ENCODE measurements at regions not wholly inside any gene's neighbourhood (a gene's known extent, or its start where the extent isn't known, plus 50 kb on each side); places are given as distances from the start of the nearest gene placed in this dataset.

DNA sequence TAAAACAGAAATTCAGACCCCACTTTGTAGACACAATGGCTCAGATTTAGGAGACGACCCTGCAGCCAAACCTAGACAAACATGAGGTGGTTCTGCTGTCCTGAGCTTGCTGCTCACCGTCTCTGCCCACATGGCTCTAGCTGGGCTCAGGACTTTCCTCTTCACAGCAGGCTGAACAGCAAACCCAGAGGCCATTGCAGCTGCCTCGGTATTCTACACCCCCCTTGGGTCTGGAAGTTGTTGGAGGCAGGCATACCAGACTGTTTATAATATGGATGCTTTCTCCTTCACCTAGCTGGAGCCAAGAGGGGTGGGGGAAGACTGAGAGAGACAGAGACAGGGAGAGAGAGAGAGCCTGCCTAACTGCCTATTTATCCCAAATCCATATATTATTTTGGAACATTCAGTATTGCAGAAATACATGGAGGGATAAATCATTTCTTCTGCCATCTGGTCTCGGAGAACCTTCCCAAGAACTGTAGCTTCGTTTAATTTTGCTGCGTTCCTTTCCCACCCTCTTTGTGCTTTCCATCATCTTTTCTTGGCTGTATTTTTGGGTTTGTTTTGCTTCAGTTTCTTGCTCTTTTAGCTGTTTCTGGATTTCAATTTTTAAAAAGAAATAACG is 628.2 kb upstream of the RBFOX1 start (continued):
- TF ChIP-seq SRF (IDR thresholded peaks at IDR 0.05; ENCODE audit: low read depth) (no peak), SIN3A (IDR thresholded peaks at IDR 0.05; ENCODE audit: low read depth) (no peak)

- RAD21 ChIA-PET (ENCODE audit: low non-redundant PET in 1 of 2, low total read pairs in 2 of 2, uncharacterized antibody in 2 of 2, unreplicated experiment in 2 of 2), result no interaction called here
- intact Hi-C loops (cut with micrococcal nuclease), result no loop called here
- POLR2A ChIA-PET, result no interaction called here
These were observed 631.5 kb upstream of the RBFOX1 start for GRCh38 chr16:6701096-6701495.

More at GRCh38 chr16:6701096-6701495, 631.5 kb upstream of the RBFOX1 start:
- H3K36me3 ChIP-seq (ENCODE audit: control insufficient read depth in 1 of 2, insufficient read depth in 2 of 2, low read length in 2 of 2), result no peaks in the 10 kb centered on the region
- H3K4me1 ChIP-seq (ENCODE audit: control insufficient read depth in 1 of 2, insufficient read depth in 2 of 2, low read length in 2 of 2), result no peaks in the 10 kb centered on the region
- H4K20me1 ChIP-seq (ENCODE audit: insufficient read depth), result no peaks in the 10 kb centered on the region
- H3K9ac ChIP-seq (ENCODE audit: low read length), result no peak overlapping the region
- no TSS peak for BruUV-seq (replicated peaks)
- H3K4me3 ChIP-seq (replicated peaks in 1 of 2; ENCODE audit: low read depth in 1 of 2, low read length in 2 of 2), result no peak overlapping the region
- no peak for ATAC-seq
- no peaks in the 10 kb centered on the region for H3K27me3 ChIP-seq (ENCODE audit: insufficient read depth, low read length)
- no peaks in the 10 kb centered on the region for H3K79me2 ChIP-seq (ENCODE audit: insufficient read depth, low read length)
- DNase-seq (ENCODE audit: low read depth, low spot score), result no peak
- CTCF ChIA-PET, result no interaction called here
- H3K27ac ChIP-seq (ENCODE audit: low read depth, low read length), result no peak overlapping the region
- TF ChIP-seq REST (IDR thresholded peaks at IDR 0.05; ENCODE audit: low read depth) (no peak), POLR2AphosphoS5 (IDR thresholded peaks at IDR 0.05; ENCODE audit: low read depth, low read length) (no peak), TCF7L2 (IDR thresholded peaks at IDR 0.05; ENCODE audit: borderline replicate concordance, extremely low read depth, insufficient read depth, insufficient read length) (no peak), SRF (IDR thresholded peaks at IDR 0.05; ENCODE audit: low read depth) (no peak), EZH2phosphoT487 (IDR thresholded peaks at IDR 0.05; ENCODE audit: borderline replicate concordance) (no peak), CTCF (IDR thresholded peaks at IDR 0.05 in 2 of 3, conservative IDR thresholded peaks at IDR 0.05 in 1 of 3; ENCODE audit: borderline replicate concordance in 1 of 3, insufficient read depth in 1 of 3, low read depth in 2 of 3, low read length in 2 of 3) (no peak), ZNF274 (IDR thresholded peaks at IDR 0.05; ENCODE audit: low read depth, low read length) (no peak), EZH2 (IDR thresholded peaks at IDR 0.05) (no peak), POLR2A (IDR thresholded peaks at IDR 0.05; ENCODE audit: borderline replicate concordance, extremely low read depth, insufficient read depth, insufficient read length) (no peak)
- TF ChIP-seq, protein P1, sequence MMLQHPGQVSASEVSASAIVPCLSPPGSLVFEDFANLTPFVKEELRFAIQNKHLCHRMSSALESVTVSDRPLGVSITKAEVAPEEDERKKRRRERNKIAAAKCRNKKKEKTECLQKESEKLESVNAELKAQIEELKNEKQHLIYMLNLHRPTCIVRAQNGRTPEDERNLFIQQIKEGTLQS (IDR thresholded peaks at IDR 0.05), result no peak
- no peak overlapping the region for H2AFZ ChIP-seq (ENCODE audit: low read depth, low read length, poor library complexity, severe bottlenecking)
- H3K4me2 ChIP-seq (ENCODE audit: low read length), result no peak overlapping the region
- no peaks in the 10 kb centered on the region for H3K9me2 ChIP-seq (ENCODE audit: insufficient read depth)
- no peaks in the 10 kb centered on the region for H3K9me3 ChIP-seq (ENCODE audit: control insufficient read depth in 1 of 2, insufficient read depth in 1 of 2, low read depth in 1 of 2, low read length in 2 of 2)
